GM10248 (cell line): ENCODE measurements at regions not wholly inside any gene's neighbourhood (a gene's known extent, or its start where the extent isn't known, plus 50 kb on each side); places are given as distances from the start of the nearest gene placed in this dataset.
"Not testable (repeated sequence)": the region's sequence is repeated elsewhere in the genome, so short reads cannot be mapped to it uniquely, and the experiment has no call there.

Source experiments
- CTCF ChIA-PET: fragments of 300-600 bp; sonication (Branson Sonifier 250); formaldehyde crosslinking; extraction: SDS; loops from one replicate; lab custom pipeline; 2021; ENCODE audit warnings: antibody characterized with exemption; lab: Yijun Ruan, JAX
- POLR2A ChIA-PET: fragments of 350-650 bp; sonication (Branson Sonifier 250); formaldehyde crosslinking; extraction: SDS; loops from one replicate; lab custom pipeline; 2020; ENCODE audit warnings: antibody characterized with exemption; lab: Yijun Ruan, JAX
- DNase-seq: peaks from one replicate; pipeline ENCODE4 v3.0.0; 2012; ENCODE audit errors: extremely low spot score
- TF ChIP-seq, protein P1 (sequence below): IDR thresholded peaks from 2 replicates; pipeline ENCODE4 v1.5.1; 2012; ENCODE audit warnings: mild to moderate bottlenecking, low read depth; ENCODE audit errors: extremely low read depth, missing control alignments, control extremely low read depth

DNA sequence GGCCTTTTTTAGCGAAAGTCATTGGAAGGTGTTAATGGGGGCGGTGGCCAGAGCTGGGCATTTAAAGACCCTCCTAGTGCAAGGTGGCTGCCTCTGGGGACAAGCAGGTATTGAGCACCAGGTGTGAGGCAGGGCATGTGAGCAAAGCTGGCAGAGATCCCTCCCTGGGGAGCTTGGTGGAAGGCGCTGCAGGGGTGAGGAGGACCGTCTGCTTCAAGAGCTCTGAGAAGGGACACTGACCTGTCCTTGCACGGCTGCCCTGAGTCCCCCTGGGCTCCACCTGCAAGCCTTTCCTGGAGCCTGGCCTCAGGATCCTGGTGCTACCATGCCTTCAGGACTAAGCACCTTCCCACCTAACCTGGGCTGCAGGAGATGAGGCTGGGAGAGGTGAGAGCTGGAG is 127.0 kb upstream of the CIBAR2 start:
- no peak for DNase-seq
- TF ChIP-seq, protein P1, sequence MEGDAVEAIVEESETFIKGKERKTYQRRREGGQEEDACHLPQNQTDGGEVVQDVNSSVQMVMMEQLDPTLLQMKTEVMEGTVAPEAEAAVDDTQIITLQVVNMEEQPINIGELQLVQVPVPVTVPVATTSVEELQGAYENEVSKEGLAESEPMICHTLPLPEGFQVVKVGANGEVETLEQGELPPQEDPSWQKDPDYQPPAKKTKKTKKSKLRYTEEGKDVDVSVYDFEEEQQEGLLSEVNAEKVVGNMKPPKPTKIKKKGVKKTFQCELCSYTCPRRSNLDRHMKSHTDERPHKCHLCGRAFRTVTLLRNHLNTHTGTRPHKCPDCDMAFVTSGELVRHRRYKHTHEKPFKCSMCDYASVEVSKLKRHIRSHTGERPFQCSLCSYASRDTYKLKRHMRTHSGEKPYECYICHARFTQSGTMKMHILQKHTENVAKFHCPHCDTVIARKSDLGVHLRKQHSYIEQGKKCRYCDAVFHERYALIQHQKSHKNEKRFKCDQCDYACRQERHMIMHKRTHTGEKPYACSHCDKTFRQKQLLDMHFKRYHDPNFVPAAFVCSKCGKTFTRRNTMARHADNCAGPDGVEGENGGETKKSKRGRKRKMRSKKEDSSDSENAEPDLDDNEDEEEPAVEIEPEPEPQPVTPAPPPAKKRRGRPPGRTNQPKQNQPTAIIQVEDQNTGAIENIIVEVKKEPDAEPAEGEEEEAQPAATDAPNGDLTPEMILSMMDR, result no peak
- POLR2A ChIA-PET, result no interaction called here
- CTCF ChIA-PET, result interaction anchor here (1.3 to 8.0 kb wide), 2 partner anchors 8 to 14 kb away, joined by 3 to 58 read pairs; no protein-coding TSS in a partner anchor

DNA sequence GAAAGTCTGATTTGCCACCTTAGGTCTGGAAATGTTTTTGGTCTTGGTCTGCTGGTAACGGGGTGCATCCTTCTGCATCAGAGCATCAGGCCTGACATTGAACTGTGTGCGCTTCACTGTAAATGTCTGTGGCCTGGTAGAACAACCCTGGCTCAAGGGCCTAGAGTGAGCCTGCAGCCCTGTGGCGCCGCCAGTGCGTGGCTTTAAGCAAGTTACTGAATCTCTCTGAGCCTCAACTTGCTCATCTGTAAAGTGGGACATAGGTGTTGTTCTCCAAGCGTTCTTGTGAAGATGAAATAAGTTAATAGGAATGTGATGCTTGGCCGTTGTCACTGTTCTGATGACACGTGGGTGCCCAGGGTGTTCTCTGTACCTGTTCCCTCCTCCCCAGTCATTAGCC is 127.6 kb upstream of the CIBAR2 start:
- TF ChIP-seq, protein P1, result no peak

DNA sequence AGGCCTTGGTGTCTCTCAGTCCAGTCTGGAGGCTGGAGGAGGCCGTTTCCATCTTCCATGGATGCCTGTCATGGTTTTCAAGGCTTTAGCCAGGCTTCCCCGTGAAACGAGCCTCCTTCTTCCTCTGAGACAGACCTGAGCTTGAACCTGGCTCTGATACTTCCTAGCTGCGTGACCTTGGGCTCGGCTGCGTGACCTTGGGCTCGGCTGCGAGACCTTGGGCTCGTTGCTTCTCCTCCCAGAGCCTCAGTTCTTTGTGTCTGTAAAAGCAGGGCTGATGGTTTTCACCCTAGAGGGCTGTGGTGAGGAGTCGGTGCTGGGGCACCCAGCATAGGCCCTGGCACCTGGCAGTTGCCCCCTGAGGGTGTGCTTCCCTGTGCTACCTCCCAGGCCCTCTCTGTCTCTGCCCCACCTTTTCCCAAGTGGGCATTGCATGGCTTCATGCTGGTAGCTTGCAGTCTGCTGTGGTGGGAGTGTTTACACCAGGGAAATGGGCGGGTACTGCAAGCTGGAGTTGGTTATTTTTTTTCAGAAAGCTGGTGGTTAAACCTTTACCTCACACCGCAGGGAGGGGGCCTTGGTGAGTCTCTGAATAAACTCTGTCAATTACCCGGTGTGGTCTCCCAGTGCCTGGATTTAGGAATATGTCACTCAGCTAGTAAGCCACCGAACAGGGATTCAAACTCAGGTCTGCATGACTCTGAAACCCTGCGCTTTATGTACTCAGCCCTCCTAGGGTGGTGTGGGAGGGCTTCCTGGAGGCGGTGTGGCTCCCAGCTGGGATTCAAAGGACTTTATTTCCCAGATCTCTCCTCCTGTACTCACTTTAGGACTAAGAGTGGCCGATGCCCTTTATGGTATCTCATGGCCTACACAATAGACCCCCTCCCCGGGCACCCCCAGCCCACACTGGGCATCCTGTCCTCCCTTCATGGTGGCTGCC is 129.0 kb upstream of the CIBAR2 start:
- DNase-seq, result no peak
- TF ChIP-seq, protein P1, result no peak
- ChIA-PET POLR2A (no interaction called here), CTCF (interaction anchor here (1.4 to 8.0 kb wide), 3 partner anchors 8 to 12 kb away, joined by 4 to 58 read pairs (median 5); no protein-coding TSS in a partner anchor)

More for the DNA sequence above, 127.6 kb upstream of the CIBAR2 start:
- ChIA-PET POLR2A (no interaction called here), CTCF (interaction anchor here (1.3 to 8.0 kb wide), 3 partner anchors 8 to 14 kb away, joined by 3 to 58 read pairs (median 4); no protein-coding TSS in a partner anchor)
- no peak for DNase-seq

DNA sequence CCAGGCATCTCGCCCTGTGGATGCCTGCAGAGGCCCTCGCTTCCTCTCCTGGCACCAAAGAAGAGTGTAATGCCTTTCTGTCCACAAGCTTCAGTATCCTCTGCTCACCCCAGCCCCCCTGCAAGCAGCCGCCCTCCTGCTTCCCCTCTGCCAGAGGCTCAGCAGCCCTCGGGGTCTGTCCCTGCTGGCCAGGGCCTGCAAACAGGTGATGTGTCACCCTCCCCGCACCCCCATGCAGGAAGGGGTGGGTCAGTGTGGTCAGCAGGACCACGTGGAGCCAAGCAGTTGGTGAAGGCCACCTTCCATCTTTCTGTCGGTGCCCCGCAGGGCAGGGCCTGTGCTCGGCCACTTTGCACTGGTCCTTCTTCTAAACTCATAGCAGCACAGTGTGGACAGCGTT is 129.9 kb upstream of the CIBAR2 start:
- ChIA-PET CTCF (interaction anchor here (8.0 kb wide), 1 partner anchor 11 kb away, joined by 58 read pairs; no protein-coding TSS in a partner anchor), POLR2A (no interaction called here)
- no peak for DNase-seq
- TF ChIP-seq, protein P1, result no peak

DNA sequence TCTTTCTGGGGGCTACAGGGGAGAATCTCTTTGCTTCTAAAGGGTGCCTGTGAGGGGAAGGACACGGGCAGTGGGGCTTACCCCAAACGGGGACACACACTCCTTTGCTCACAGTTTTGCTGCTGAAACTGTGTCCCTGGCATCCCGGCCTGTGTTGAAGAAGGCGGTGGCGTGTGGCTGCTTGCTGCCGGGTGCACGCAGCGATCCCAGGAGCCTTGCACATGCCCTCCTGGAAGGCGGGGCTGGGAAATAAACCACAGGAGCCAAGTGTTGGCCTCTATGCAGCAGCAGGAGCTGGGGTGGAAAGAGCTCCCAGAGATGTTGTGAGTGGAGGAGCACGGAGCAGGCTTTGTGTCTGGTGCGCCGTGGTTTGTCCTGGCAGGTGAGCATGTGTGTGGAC is 131.0 kb upstream of the CIBAR2 start:
- DNase-seq, result no peak
- TF ChIP-seq, protein P1, result no peak
- CTCF ChIA-PET, result interaction anchor here (1.3 to 8.0 kb wide), 3 partner anchors 10 to 32 kb away, joined by 3 to 58 read pairs (median 4); no protein-coding TSS in a partner anchor
- POLR2A ChIA-PET, result no interaction called here

DNA sequence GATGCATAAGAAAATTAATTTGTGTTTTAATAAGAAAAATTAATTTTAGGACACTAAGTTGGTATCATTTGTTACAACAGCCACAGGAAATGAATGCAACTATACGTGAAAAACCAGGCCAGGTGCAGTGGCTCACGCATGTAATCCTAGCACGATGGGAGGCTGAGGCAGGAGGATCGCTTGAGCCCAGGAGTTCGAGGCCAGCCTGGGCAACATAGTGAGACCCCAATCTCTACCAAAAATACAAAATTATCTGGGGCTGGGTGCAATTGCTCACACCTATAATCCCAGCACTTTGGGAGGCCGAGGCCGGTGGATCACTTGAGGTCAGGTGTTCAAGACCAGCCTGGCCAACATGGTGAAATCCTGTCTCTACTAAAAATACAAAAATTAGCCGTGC is 132.2 kb upstream of the CIBAR2 start:
- POLR2A ChIA-PET, result not testable (repeated sequence)

More for the DNA sequence above, 132.2 kb upstream of the CIBAR2 start:
- CTCF ChIA-PET, result interaction anchor here (1.0 to 8.0 kb wide), 21 partner anchors 9 to 184 kb away, joined by 3 to 58 read pairs (median 5); no protein-coding TSS in a partner anchor
- not testable (repeated sequence) for DNase-seq
